IMR-90 (cell line): ENCODE measurements at regions not wholly inside any gene's neighbourhood (a gene's known extent, or its start where the extent isn't known, plus 50 kb on each side); places are given as distances from the start of the nearest gene placed in this dataset.

Source experiments
- ATAC-seq: fragments of 200-7000 bp; cut with Tn5 transposase; 2 replicates; pipeline ENCODE4 v1.9.1; 2020; ENCODE audit warnings: low read depth, mild to moderate bottlenecking, moderate library complexity
- BruUV-seq: library from RNA; stranded (reverse); fragments of 400-500 nt; replicated peaks from 2 replicates; lab custom pipeline; 2021; lab: Mats Ljungman, UMichigan
- CTCF ChIA-PET: fragments of 300-600 bp; formaldehyde crosslinking; extraction: SDS; loops from one replicate; lab custom pipeline; 2021; ENCODE audit warnings: antibody characterized with exemption; lab: Yijun Ruan, JAX
- POLR2A ChIA-PET: fragments of 300-600 bp; sonication (Branson Sonifier 250); formaldehyde crosslinking; loops from one replicate; lab custom pipeline; 2022; ENCODE audit warnings: antibody characterized with exemption; ENCODE audit not compliant: unreplicated experiment; lab: Charles Lee
- DNase-seq: peaks from one replicate; pipeline ENCODE4 v3.0.0; 2013
- H2AFZ ChIP-seq: replicated peaks from 2 replicates; pipeline ENCODE3; 2013; ENCODE audit warnings: low read length, mild to moderate bottlenecking; ENCODE audit not compliant: poor library complexity
- H2AK5ac ChIP-seq: 2 replicates; pipeline ENCODE4 v1.6.1; 2013; ENCODE audit warnings: low read depth, low read length, inconsistent platforms
- H2AK9ac ChIP-seq: replicated peaks from 2 replicates; pipeline ENCODE3; 2013; ENCODE audit warnings: mild to moderate bottlenecking, low read depth, low read length, moderate library complexity; ENCODE audit not compliant: poor library complexity
- H2BK120ac ChIP-seq: 2 replicates; pipeline ENCODE4 v1.6.1; 2013; ENCODE audit warnings: low read depth, low read length, inconsistent platforms
- H2BK15ac ChIP-seq: 3 replicates; pipeline ENCODE4 v1.6.1; 2013; ENCODE audit warnings: low read depth, low read length, inconsistent platforms
- H2BK20ac ChIP-seq: 2 replicates; pipeline ENCODE4 v1.6.1; 2013; ENCODE audit warnings: low read depth, mild to moderate bottlenecking, inconsistent platforms, low read length, moderate library complexity
- H2BK5ac ChIP-seq: 2 replicates; pipeline ENCODE4 v1.6.1; 2013; ENCODE audit warnings: mild to moderate bottlenecking, low read depth, low read length, inconsistent platforms; ENCODE audit not compliant: poor library complexity, severe bottlenecking
- H3K14ac ChIP-seq: replicated peaks from 2 replicates; pipeline ENCODE4 v1.6.1; 2013; ENCODE audit warnings: low read depth, low read length, inconsistent platforms
- H3K18ac ChIP-seq: 2 replicates; pipeline ENCODE4 v1.6.1; 2013; ENCODE audit warnings: low read depth, low read length, control low read depth
- H3K23ac ChIP-seq: 2 replicates; pipeline ENCODE4 v1.6.1; 2013; ENCODE audit warnings: low read depth, low read length, inconsistent platforms
- H3K27ac ChIP-seq: 2 replicates; pipeline ENCODE4 v1.5.1; 2013; ENCODE audit warnings: mild to moderate bottlenecking, control low read depth, low read length; ENCODE audit not compliant: insufficient read depth
- H3K27me3 ChIP-seq: 2 replicates; pipeline ENCODE4 v1.6.1; 2013; ENCODE audit warnings: low read length; ENCODE audit not compliant: control insufficient read depth, insufficient read depth
- H3K36me3 ChIP-seq: 2 replicates; pipeline ENCODE4 v1.6.1; 2013; ENCODE audit warnings: low read length, mixed read lengths; ENCODE audit not compliant: control insufficient read depth, insufficient read depth
- H3K4ac ChIP-seq: 2 replicates; pipeline ENCODE4 v1.6.1; 2013; ENCODE audit warnings: low read depth, low read length, inconsistent platforms
- H3K4me1 ChIP-seq: 2 replicates; pipeline ENCODE4 v1.6.1; 2013; ENCODE audit warnings: low read length, mixed read lengths; ENCODE audit not compliant: control insufficient read depth, insufficient read depth
- H3K4me2 ChIP-seq: 2 replicates; pipeline ENCODE4 v1.6.1; 2013; ENCODE audit warnings: low read depth, mild to moderate bottlenecking, control low read depth, low read length, moderate library complexity
- H3K4me3 ChIP-seq: 2 replicates; pipeline ENCODE4 v1.5.1; 2013; ENCODE audit warnings: low read depth, mild to moderate bottlenecking, control low read depth, low read length, moderate library complexity; ENCODE audit not compliant: insufficient read depth
- H3K56ac ChIP-seq: 2 replicates; pipeline ENCODE4 v1.6.1; 2013; ENCODE audit warnings: low read length, inconsistent platforms; ENCODE audit not compliant: insufficient read depth; ENCODE audit errors: extremely low read depth
- H3K79me1 ChIP-seq, 2 experiments: 2 replicates each; pipeline ENCODE4 v1.6.1; 2013; ENCODE audit warnings: low read length in 2 of 2, inconsistent platforms in 1 of 2, low read depth in 1 of 2
- H3K9ac ChIP-seq: 2 replicates; pipeline ENCODE4 v1.6.1; 2013; ENCODE audit warnings: low read depth, low read length, control low read depth
- H3K9me1 ChIP-seq: 2 replicates; pipeline ENCODE4 v1.6.1; 2013; ENCODE audit warnings: low read length, inconsistent platforms; ENCODE audit not compliant: insufficient read depth
- H3K9me3 ChIP-seq: 2 replicates; pipeline ENCODE4 v1.6.1; 2013; ENCODE audit warnings: low read length; ENCODE audit not compliant: control insufficient read depth, insufficient read depth
- H4K20me1 ChIP-seq: 2 replicates; pipeline ENCODE4 v1.6.1; 2013; ENCODE audit warnings: low read length, inconsistent platforms; ENCODE audit not compliant: insufficient read depth
- H4K5ac ChIP-seq: 2 replicates; pipeline ENCODE4 v1.6.1; 2013; ENCODE audit warnings: mild to moderate bottlenecking, low read depth, low read length, control low read depth
- H4K8ac ChIP-seq, 2 experiments: 2 replicates each; pipeline ENCODE4 v1.6.1; 2013; ENCODE audit warnings: low read depth in 2 of 2, low read length in 2 of 2, control low read depth in 1 of 2, inconsistent platforms in 1 of 2
- H4K91ac ChIP-seq: 2 replicates; pipeline ENCODE4 v1.6.1; 2013; ENCODE audit warnings: low read depth, low read length, inconsistent platforms; ENCODE audit not compliant: insufficient read depth
- BHLHE40 ChIP-seq: fragments of 150-350 bp; IDR thresholded peaks from 2 replicates; pipeline ENCODE4 v1.6.1; 2016; ENCODE audit warnings: mild to moderate bottlenecking, low read depth, low read length
- CEBPB ChIP-seq: IDR thresholded peaks from 2 replicates; pipeline ENCODE4 v1.6.1; 2012; ENCODE audit warnings: low read depth, low read length, improper control_type of control experiment
- CHD1 ChIP-seq: IDR thresholded peaks from 2 replicates; pipeline ENCODE4 v1.6.1; 2012; ENCODE audit warnings: low read depth, low read length, improper control_type of control experiment
- FOS ChIP-seq: fragments of 150-350 bp; IDR thresholded peaks from 2 replicates; pipeline ENCODE4 v1.6.1; 2016; ENCODE audit warnings: low read depth, low read length
- MAFK ChIP-seq: IDR thresholded peaks from 2 replicates; pipeline ENCODE4 v1.6.1; 2012; ENCODE audit warnings: low read depth, low read length, improper control_type of control experiment
- MAZ ChIP-seq: IDR thresholded peaks from 2 replicates; pipeline ENCODE4 v1.6.1; 2012; ENCODE audit warnings: low read depth, mild to moderate bottlenecking, low read length, improper control_type of control experiment, moderate library complexity, borderline replicate concordance
- MXI1 ChIP-seq: IDR thresholded peaks from 2 replicates; pipeline ENCODE4 v1.6.1; 2012; ENCODE audit warnings: low read depth, mild to moderate bottlenecking, low read length, moderate library complexity, borderline replicate concordance
- NFE2L2 ChIP-seq: fragments of 150-350 bp; IDR thresholded peaks from 2 replicates; pipeline ENCODE4 v1.6.1; 2016; ENCODE audit warnings: low read depth, mild to moderate bottlenecking, low read length
- POLR2A ChIP-seq: IDR thresholded peaks from 2 replicates; pipeline ENCODE4 v1.6.1; 2012; ENCODE audit warnings: mild to moderate bottlenecking, low read depth, low read length
- RAD21 ChIP-seq: IDR thresholded peaks from 2 replicates; pipeline ENCODE4 v1.6.1; 2012; ENCODE audit warnings: low read length, improper control_type of control experiment
- RCOR1 ChIP-seq: IDR thresholded peaks from 2 replicates; pipeline ENCODE4 v1.6.1; 2012; ENCODE audit warnings: mild to moderate bottlenecking, low read length, improper control_type of control experiment; ENCODE audit not compliant: insufficient replicate concordance
- RFX5 ChIP-seq: IDR thresholded peaks from 2 replicates; pipeline ENCODE4 v1.8.0; 2012; ENCODE audit warnings: low read depth, mild to moderate bottlenecking, low read length, moderate library complexity
- SMC3 ChIP-seq: fragments of 150-350 bp; IDR thresholded peaks from 2 replicates; pipeline ENCODE4 v1.6.1; 2016; ENCODE audit warnings: low read depth, mild to moderate bottlenecking, antibody characterized with exemption, low read length, moderate library complexity
- WGBS, 2 experiments: methylation state at CpG; one replicate each; pipeline versions ENCODE4 v1.1.5 to v1.1.7; 2013; ENCODE audit warnings: missing lambda C conversion rate in 2 of 2; ENCODE audit not compliant: insufficient read length in 1 of 2; ENCODE audit errors: extremely low coverage in 2 of 2; 5-methylcytosine and 5-hydroxymethylcytosine counted together
- dilution Hi-C: fragments of 300-500 bp; cut with HindIII; formaldehyde crosslinking; loops from one replicate; pipeline ENCODE4 v1.14.3; 2018; ENCODE audit warnings: low sequenced_read_pairs; ENCODE audit not compliant: unreplicated experiment
- in situ Hi-C: fragments of 300-500 bp; cut with MboI; formaldehyde crosslinking; loops from 3 replicates; pipeline ENCODE4 v1.14.3; 2019; ENCODE audit warnings: low sequenced_read_pairs, inconsistent platforms, mixed read lengths
- intact Hi-C: fragments of 100-400 bp; cut with micrococcal nuclease; formaldehyde crosslinking; loops from 2 replicates; pipeline ENCODE4 v1.10.0; 2022
- TF ChIP-seq, protein P1 (sequence below): conservative IDR thresholded peaks from 2 replicates; pipeline ENCODE4 v1.5.1; 2012; ENCODE audit warnings: mild to moderate bottlenecking, low read depth, low read length, improper control_type of control experiment
- TF ChIP-seq, protein P2 (sequence below): fragments of 150-350 bp; IDR thresholded peaks from 2 replicates; pipeline ENCODE4 v1.6.1; 2016; ENCODE audit warnings: low read depth, mild to moderate bottlenecking, low read length, moderate library complexity, borderline replicate concordance
- TF ChIP-seq, protein P3 (sequence below): fragments of 150-350 bp; IDR thresholded peaks from 2 replicates; pipeline ENCODE4 v1.6.1; 2017; ENCODE audit warnings: mild to moderate bottlenecking, antibody characterized with exemption, low read length, low read depth

- Histone ChIP-seq H3K4me3 (no peak overlapping the region), H2BK20ac (no peak overlapping the region), H3K23ac (no peak overlapping the region), H2BK120ac (no peak overlapping the region), H3K36me3 (no peaks in the 10 kb centered on the region), H2BK15ac (no peak overlapping the region), H3K79me1 (no peaks in the 10 kb centered on the region), H3K4me2 (no peak overlapping the region), H2AK5ac (no peak overlapping the region), H3K27ac (no peak overlapping the region), H4K91ac (no peak overlapping the region), H3K4ac (no peak overlapping the region), H3K56ac (no peak overlapping the region), H3K9ac (no peak overlapping the region), H3K14ac (no peak overlapping the region), H4K8ac (no peak overlapping the region), H3K9me3 (no peaks in the 10 kb centered on the region), H3K9me1 (no peaks in the 10 kb centered on the region), H2AK9ac (no peak overlapping the region), H4K20me1 (no peaks in the 10 kb centered on the region), H3K27me3 (no peaks in the 10 kb centered on the region), H3K18ac (no peak overlapping the region), H3K4me1 (no peaks in the 10 kb centered on the region), H4K5ac (no peak overlapping the region), H2AFZ (no peak overlapping the region), H2BK5ac (no peak overlapping the region)
- ATAC-seq (no peak), DNase-seq (no peak)
- in situ Hi-C loops = no loop called here
- dilution Hi-C loops = no loop called here
- intact Hi-C loops = no loop called here
- no TSS peak for BruUV-seq
- POLR2A ChIA-PET = no interaction called here
- CTCF ChIA-PET = no interaction called here
- 14% methylated on average over 1 of the region's 2 CpGs; no CpG with 5 or more reads in 1 of the 2 experiments for whole genome bisulfite sequencing, 2 experiments
- TF ChIP-seq NFE2L2 = no peak
- no peak for TF ChIP-seq CEBPB
- TF ChIP-seq, protein P1, sequence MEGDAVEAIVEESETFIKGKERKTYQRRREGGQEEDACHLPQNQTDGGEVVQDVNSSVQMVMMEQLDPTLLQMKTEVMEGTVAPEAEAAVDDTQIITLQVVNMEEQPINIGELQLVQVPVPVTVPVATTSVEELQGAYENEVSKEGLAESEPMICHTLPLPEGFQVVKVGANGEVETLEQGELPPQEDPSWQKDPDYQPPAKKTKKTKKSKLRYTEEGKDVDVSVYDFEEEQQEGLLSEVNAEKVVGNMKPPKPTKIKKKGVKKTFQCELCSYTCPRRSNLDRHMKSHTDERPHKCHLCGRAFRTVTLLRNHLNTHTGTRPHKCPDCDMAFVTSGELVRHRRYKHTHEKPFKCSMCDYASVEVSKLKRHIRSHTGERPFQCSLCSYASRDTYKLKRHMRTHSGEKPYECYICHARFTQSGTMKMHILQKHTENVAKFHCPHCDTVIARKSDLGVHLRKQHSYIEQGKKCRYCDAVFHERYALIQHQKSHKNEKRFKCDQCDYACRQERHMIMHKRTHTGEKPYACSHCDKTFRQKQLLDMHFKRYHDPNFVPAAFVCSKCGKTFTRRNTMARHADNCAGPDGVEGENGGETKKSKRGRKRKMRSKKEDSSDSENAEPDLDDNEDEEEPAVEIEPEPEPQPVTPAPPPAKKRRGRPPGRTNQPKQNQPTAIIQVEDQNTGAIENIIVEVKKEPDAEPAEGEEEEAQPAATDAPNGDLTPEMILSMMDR = no peak
- TF ChIP-seq RAD21 = no peak
- no peak for TF ChIP-seq BHLHE40
- TF ChIP-seq MAZ = no peak
- no peak for TF ChIP-seq MAFK
- TF ChIP-seq, protein P2, sequence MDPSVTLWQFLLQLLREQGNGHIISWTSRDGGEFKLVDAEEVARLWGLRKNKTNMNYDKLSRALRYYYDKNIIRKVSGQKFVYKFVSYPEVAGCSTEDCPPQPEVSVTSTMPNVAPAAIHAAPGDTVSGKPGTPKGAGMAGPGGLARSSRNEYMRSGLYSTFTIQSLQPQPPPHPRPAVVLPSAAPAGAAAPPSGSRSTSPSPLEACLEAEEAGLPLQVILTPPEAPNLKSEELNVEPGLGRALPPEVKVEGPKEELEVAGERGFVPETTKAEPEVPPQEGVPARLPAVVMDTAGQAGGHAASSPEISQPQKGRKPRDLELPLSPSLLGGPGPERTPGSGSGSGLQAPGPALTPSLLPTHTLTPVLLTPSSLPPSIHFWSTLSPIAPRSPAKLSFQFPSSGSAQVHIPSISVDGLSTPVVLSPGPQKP = no peak
- TF ChIP-seq SMC3 = no peak
- no peak for TF ChIP-seq FOS
- no peak for TF ChIP-seq RCOR1
- TF ChIP-seq, protein P3, sequence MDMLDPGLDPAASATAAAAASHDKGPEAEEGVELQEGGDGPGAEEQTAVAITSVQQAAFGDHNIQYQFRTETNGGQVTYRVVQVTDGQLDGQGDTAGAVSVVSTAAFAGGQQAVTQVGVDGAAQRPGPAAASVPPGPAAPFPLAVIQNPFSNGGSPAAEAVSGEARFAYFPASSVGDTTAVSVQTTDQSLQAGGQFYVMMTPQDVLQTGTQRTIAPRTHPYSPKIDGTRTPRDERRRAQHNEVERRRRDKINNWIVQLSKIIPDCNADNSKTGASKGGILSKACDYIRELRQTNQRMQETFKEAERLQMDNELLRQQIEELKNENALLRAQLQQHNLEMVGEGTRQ = no peak
- TF ChIP-seq RFX5 = no peak
- no peak for TF ChIP-seq MXI1
- TF ChIP-seq CHD1 = no peak
- no peak for TF ChIP-seq POLR2A
These were observed 219.7 kb upstream of the TMPO start for GRCh38 chr12:98295681-98296080.
